ENCODE measurements at regions not wholly inside any gene's neighbourhood (a gene's known extent, or its start where the extent isn't known, plus 50 kb on each side); places are given as distances from the start of the nearest gene placed in this dataset.

DNA sequence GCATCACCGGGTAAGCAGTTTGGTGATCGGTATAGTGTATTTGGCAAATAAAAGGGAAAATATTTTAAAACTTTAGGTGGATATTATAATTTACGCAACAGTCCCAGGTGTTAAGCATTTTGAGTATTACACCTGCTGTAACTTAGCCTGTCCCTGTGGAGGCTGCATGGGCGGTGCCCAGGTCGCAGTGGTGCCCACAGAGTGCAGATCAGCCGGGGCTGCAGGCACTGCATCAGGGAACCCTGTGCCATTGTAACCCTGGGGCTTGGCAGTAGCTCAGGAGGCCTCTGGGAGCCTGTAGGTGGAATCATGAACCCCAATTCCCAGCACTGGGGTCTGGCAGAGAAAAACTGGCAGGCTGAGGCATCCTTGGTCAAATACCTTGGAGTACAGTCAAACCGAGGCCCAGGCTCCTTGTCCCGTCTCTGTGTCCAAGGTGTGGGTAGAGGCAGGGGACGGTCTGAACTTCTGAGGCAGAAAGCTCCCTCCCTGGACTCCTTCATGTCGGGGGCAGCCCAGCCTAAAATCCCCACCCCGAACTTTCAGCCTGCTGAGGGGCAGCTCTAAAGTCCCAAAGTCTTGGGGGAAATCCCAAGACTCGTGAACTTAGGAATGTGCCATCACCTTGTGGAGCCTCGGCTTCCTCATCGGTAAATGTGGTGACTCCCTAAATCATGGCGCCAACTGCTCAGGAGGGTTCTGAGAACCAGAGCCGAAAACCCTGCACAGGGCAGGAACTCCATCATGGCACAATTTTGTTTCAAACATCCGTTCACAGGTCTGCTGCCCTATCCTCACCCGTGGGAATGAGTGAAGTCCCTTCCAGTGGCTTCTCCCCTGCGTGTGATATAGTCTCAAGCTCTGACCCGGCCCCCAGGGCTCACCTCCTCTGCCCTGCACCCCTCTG is 85.7 kb downstream of the INHBB start:
- Histone ChIP-seq H3K9me3 (no peaks in the 10 kb centered on the region), H3K36me3 (no peaks in the 10 kb centered on the region), H3K4me1 (no peaks in the 10 kb centered on the region), H3K27me3 (peaks cover 0 to 46% (median 0%) of the 10 kb centered on the region in 4 donors), H3K4me3 (no peak overlapping the region), H3K27ac (no peak overlapping the region)
- intact Hi-C loops (cut with DNase I) = no loop called here
- TF ChIP-seq POLR2A (IDR thresholded peaks at IDR 0.05) = no peak
- TF ChIP-seq, protein P1, sequence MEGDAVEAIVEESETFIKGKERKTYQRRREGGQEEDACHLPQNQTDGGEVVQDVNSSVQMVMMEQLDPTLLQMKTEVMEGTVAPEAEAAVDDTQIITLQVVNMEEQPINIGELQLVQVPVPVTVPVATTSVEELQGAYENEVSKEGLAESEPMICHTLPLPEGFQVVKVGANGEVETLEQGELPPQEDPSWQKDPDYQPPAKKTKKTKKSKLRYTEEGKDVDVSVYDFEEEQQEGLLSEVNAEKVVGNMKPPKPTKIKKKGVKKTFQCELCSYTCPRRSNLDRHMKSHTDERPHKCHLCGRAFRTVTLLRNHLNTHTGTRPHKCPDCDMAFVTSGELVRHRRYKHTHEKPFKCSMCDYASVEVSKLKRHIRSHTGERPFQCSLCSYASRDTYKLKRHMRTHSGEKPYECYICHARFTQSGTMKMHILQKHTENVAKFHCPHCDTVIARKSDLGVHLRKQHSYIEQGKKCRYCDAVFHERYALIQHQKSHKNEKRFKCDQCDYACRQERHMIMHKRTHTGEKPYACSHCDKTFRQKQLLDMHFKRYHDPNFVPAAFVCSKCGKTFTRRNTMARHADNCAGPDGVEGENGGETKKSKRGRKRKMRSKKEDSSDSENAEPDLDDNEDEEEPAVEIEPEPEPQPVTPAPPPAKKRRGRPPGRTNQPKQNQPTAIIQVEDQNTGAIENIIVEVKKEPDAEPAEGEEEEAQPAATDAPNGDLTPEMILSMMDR (IDR thresholded peaks at IDR 0.05) = no peak
- DNase-seq = no peak
- WGBS, 2 donors = 74 to 87% methylated on average over 13 to 16 of the region's 20 CpGs

DNA sequence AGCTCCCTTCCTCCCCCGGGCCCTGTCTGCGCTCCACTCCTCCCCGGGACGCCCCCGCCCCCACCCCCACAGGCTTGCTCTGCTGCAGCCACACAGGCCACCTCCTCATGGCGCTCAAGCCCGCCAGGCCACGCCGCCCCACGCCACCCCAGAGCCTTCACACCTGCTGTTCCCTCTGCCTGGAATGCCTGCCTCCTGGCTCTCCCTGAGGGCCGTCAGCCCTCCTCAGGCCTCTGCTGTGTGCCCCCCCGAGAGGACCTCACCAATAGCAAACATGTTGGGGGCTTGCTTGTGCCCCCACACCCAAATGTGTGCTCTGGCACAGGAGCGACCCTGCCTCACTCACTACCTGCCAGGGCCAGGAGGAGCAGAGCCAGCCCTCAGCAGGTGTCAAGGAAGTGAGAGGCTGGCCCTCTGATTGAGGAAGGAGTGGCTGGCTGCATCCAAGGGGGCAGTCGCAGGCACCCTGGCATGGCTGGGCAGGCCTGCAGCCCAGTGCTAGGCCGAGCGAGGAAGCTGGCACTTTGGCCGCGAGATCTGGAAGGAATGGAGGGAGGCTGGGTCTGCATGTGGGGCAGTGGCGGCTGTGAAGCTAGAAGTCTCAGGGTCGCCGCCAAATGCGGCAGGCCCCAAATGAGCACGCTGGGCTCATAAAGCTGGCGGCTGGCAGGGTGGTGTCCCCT is 86.5 kb downstream of the INHBB start:
- WGBS, 2 donors = 80 to 90% methylated on average over 3 to 19 of the region's 24 CpGs
- intact Hi-C loops (cut with DNase I) = no loop called here

GRCh38 chr2:120432976-120433815 is 87.3 kb downstream of the INHBB start:
- no peak overlapping the region for H3K4me3 ChIP-seq
- DNase-seq = no peak
- intact Hi-C loops (cut with DNase I) = no loop called here
- no peaks in the 10 kb centered on the region for H3K9me3 ChIP-seq
- no peak overlapping the region for H3K27ac ChIP-seq
- no peak for TF ChIP-seq POLR2A (IDR thresholded peaks at IDR 0.05)
- TF ChIP-seq, protein P1 (IDR thresholded peaks at IDR 0.05) = no peak
- H3K36me3 ChIP-seq = no peaks in the 10 kb centered on the region
- H3K27me3 ChIP-seq = peaks cover 0 to 54% (median 0%) of the 10 kb centered on the region in 4 donors
- WGBS, 2 donors = 88% methylated on average over 8 of the region's 17 CpGs; no CpG with 5 or more reads in 1 of the 2 donors
- H3K4me1 ChIP-seq = no peaks in the 10 kb centered on the region

More for the DNA sequence above, 86.5 kb downstream of the INHBB start:
- Histone ChIP-seq H3K27ac (no peak overlapping the region), H3K36me3 (no peaks in the 10 kb centered on the region), H3K27me3 (peaks cover 0 to 52% (median 0%) of the 10 kb centered on the region in 4 donors), H3K4me3 (no peak overlapping the region), H3K9me3 (no peaks in the 10 kb centered on the region), H3K4me1 (no peaks in the 10 kb centered on the region)
- no peak for DNase-seq
- TF ChIP-seq POLR2A (IDR thresholded peaks at IDR 0.05) = no peak
- TF ChIP-seq, protein P1 (IDR thresholded peaks at IDR 0.05) = no peak

DNA sequence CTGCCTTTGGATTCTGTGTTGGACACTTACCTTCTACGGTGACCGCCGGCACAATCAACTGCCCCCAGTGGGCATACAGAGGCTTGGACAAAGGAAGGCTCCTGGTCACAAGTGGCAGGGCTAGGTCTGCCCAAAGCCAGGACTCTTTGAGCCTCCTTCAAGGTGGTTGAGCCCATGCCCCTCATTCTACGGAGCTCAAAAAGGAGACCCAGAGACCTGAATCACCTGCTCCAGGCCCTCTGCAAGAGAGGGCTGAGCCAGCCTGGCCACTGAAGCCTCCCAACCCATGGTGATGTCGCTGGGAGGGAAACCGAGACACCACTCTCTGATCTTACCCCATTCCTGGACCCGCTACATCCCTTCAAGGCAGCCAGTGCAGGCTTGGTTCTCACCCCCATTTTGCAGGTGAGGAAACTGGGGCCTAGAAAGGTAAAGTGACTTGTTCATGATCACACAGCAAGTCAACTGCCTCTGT is 87.9 kb downstream of the INHBB start:
- WGBS, 2 donors = 83 to 100% methylated on average over 1 to 4 of the region's 7 CpGs
- H3K4me1 ChIP-seq = no peaks in the 10 kb centered on the region
- TF ChIP-seq, protein P1 (IDR thresholded peaks at IDR 0.05) = no peak
- no peak for TF ChIP-seq POLR2A (IDR thresholded peaks at IDR 0.05)
- intact Hi-C loops (cut with DNase I) = no loop called here
- H3K36me3 ChIP-seq = no peaks in the 10 kb centered on the region
- H3K27ac ChIP-seq = no peak overlapping the region
- H3K9me3 ChIP-seq = no peaks in the 10 kb centered on the region
- H3K4me3 ChIP-seq = no peak overlapping the region
- H3K27me3 ChIP-seq = peaks cover 0 to 61% (median 0%) of the 10 kb centered on the region in 4 donors
- no peak for DNase-seq

Measured in esophagus squamous epithelium (tissue), 5 donors.